ENCODE measurements at regions not wholly inside any gene's neighbourhood (a gene's known extent, or its start where the extent isn't known, plus 50 kb on each side); places are given as distances from the start of the nearest gene placed in this dataset.

- TF ChIP-seq CTCF (IDR thresholded peaks at IDR 0.05) (no peak), POLR2A (IDR thresholded peaks at IDR 0.05) (no peak)
Observed at GRCh38 chr16:85172455-85173145, 60.3 kb upstream of the CIBAR2 start.

Measured in lower leg skin (tissue), 3 donors.